IPS DF 4.7 (cell line): ENCODE measurements at regions not wholly inside any gene's neighbourhood (a gene's known extent, or its start where the extent isn't known, plus 50 kb on each side); places are given as distances from the start of the nearest gene placed in this dataset.

ENCODE experiments used
- DNase-seq: peaks from one replicate; pipeline ENCODE4 v3.0.0-alpha.2; 2013; ENCODE audit warnings: low spot score; ENCODE audit errors: extremely low read depth

DNA sequence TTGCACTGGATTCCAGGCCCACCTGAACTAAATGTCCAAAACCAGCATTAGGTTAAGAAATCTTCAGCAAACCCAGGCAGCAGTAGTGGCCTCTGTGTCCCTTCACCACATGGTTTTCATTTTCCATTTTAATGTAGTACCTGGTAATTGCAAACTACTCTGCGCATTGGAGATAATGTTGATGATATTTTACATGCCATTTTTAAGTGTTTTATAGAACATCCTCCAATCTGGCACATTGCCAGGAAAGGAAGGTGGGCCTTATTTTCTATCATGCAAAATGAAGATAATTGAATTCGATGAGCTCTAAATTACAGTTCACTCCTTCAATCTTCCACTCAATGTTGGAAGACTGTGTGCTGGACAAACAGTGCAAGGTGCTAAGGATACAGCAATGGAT lies 89.5 kb downstream of the ZC3H11B start:
- no peak for DNase-seq

DNA sequence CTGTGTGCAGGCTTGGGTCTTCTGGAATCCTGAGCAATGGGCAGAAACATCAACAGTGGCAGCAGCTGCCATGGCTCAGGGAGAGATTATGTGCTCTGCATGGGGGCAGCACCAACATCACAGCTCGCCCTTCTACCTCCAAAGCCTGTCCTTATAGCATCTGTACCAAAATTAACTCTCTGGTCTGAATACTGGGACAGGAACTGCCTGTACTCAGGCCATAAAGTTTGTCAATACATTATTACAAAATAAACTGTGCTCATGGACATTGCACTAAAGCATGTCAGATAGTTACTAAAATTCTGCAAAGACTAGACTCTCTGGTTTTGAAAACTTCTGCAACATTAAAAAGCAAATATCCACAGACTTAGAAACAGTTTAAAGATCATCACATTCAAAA lies 91.6 kb downstream of the ZC3H11B start:
- no peak for DNase-seq

DNA sequence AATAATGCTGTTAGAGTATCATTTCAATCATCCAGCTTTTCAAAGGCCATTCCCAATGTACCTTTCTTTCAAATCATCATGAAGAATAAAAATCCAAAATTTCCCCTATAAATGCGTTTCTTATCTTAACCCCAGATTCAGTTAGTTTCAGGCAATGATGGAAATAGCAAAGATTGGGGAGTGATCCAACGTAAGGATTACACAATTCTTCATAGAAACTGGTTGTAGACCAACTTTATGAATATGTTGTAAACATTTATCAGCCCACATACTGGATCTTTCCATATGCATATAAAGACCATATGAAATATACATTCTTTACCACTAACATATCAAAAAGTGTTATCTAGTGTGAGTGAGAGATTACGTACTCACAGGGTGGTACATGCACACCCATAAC lies 92.7 kb downstream of the ZC3H11B start:
- no peak for DNase-seq

DNA sequence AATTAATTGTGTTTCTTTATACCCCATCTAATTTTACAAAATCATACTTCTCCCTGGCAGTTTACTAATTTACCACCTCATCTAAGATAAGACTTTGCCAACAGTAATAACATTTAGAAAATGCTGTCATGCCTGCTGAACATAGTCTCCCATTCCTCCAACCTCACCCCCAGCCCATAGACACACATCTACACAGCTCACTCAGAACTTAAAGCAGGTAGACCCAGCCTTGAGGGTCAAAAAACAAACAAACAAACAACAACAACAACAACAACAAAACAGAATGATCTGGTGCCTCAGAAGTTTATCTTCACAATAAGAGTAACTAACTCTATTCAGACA lies 94.0 kb downstream of the ZC3H11B start:
- DNase-seq = no peak

DNA sequence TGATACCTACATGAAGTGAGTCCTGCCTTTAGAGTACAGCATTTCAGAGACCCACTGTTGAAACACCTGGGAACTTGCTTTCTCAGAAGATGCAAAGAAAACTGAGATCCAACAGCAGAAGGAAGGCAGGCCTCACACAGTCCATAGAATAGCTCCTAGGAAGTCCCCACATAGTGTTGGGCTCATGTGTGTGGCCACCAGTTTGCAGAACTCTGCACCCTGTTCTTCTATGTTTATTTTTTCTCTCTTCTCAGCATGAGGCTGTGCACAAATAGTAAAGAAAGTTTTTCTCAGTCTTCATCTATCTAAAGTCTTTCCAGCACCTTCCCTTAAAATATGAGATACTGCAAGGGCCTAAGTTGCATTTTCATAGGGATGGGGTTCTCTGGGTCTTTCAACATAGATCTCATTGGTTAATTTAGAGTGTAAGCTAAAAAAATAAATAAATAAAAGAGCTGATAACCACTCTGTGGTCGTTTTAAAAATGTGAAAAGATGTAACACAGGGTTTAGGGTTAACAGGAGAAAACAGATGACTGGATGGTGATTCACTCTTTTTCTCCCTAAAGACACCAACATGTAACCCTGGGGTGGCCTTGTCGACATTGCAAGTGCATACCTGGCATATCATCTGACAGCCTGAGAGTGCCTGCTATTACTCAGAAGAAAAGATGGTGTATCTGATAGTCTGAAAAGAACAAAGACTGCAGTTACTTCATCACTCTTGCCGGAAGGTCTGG lies 94.6 kb downstream of the ZC3H11B start:
- no peak for DNase-seq

DNA sequence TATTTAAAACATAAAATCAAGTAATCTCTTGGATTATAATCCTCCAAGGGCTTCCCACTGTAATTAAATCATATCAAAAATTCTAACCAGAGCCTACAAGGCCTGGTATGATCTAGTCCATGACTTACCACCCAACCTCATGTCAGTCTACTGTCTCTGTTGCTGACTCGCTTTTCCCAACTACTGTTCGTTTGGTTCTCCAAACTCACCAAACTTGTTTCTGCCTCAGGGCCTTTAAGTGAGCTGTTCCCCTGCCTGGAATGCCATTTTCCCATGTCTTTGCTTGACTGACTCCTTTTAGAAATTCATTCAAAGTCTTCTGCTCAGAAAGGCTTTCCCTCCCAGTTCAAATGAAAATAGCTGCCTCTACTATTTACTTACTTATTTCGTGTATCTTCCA lies 95.9 kb downstream of the ZC3H11B start:
- no peak for DNase-seq

DNA sequence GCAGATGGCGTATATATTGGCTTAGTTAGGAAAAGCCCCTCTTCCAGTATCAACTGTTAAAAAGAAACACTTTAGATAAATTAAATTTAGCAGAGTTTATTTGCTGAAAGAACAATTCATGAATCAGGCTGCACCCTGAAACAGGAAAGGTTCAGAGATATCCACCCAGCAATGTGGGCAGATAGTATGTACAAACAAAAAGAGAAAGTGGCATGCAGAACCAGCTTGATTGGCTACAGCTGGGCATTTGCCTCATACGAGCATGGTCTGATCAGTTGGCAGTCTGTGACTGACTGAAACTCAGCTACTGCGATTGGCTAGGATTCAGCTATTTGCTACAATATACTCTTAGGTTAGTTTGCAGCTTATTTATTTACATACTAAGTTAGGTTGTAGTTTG lies 98.2 kb downstream of the ZC3H11B start:
- DNase-seq = no peak

DNA sequence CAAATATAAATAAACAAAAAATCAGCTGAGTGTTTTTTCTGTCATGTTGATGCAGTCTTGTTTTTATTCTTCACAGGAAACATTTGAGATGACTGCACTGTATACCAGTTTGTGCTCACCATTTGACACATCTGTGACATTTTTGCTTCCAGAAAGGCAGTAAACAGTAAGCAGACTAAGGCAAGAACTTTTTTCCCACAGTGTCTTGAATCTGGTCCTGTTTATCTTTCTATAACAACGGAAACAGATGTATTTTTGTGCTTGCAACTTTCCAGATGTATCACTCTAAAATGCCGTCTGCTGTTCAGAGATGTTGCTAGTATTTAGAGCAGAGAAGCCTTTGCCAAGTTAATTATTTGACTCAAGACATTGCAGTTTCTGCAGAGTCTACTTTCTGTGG lies 105.5 kb downstream of the ZC3H11B start:
- DNase-seq = no peak

DNA sequence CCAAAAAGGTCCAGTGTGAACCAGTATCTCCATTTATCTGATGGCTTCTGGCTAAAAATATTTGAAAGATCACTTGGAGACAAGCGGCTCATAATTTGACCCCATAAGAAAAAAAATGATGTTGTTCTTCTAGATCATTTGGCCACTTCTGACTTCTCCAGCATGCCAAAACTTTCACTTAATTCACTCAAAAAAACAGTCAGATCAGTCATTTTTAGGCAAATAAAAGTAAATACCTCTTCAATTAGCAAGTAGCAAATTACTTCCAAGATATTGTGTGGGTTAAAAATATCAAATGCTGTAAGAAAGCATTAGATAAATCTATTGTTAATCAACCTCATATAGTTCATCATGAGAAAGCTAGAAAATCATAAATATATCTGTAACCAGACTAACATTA lies 106.0 kb downstream of the ZC3H11B start:
- no peak for DNase-seq

DNA sequence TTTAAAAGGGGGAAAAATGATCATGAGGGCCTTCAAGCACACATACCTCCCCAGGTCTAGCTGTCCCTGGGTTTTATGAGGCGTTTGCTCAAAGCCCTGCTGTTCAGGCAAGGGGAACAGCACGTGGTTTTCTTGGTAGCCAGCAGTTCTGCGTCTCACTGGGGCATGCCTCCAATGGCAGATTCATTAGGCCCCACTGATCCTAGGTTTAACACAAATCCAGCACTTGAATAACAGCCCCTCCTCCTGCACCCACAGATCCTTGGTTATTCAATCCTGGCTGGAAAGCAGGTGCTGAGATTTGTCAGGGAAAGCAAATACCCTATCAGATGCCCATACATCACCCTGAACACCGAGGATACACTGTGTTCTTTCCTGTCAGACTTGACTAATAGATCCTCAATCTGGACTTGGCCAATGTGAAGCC lies 106.4 kb downstream of the ZC3H11B start:
- no peak for DNase-seq

DNA sequence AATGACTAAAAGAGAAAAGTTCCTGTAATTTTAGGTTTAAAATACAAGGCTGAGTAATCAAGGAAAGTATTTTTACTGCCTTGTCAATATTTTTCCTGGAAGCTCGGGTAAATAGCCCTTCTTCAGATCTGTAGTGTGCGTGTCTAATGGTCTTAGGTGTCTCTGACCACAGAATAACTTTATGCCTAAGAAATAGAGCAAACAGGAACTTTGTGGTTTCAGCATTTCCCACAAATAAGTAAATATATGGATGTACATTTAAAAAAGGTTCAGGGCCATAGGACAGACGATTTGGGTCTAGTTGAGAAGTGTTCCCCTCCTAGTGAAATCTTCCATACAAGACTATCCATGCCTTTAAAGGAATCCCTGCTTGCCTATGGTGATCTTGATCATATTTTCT lies 107.0 kb downstream of the ZC3H11B start:
- no peak for DNase-seq

DNA sequence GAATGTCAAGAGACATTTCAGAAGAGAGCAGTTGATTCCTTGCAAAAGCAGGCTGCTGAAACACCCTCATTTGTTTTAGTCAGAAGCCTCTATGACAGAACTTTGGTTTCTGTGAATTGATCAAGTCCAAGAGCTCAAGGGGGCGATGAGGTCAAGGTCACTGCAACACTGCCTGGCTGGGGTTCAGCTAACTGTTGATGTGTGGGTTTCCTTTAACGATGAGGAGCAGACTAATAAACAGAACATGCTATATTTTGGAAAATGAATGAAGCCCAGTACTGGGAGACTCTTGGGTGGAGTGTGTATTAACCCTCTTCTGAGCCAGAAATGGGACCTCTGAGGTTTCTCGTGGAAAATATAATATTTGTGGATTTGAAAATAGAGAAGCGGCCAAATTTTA lies 109.3 kb downstream of the ZC3H11B start:
- DNase-seq = no peak

DNA sequence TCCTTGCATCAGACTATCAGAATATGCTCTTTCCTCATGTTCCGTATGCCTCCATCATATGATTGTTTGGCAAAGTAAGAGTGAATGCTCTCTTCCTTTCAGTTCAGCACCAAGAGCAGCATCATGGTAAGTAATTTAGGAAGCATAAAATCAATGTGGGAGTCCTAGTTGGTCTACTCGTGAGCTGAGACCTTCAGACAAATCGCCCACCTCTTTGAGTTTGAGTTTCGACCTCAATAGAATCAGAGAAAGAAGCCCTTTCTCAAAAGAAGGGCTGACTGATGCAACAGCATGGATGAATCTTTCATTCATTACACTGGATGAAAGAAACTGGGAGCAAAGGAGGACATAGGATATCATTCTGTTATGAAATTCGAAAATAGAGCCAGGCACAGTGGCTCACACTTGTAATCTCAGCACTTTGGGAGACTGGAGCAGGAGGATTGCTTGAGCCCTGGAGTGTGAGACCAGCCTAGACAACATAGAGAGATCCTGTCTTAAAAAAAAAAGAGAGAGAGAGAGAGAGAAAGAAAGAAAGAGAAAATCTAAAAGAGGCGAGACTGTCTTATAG lies 112.5 kb downstream of the ZC3H11B start:
- no peak for DNase-seq

DNA sequence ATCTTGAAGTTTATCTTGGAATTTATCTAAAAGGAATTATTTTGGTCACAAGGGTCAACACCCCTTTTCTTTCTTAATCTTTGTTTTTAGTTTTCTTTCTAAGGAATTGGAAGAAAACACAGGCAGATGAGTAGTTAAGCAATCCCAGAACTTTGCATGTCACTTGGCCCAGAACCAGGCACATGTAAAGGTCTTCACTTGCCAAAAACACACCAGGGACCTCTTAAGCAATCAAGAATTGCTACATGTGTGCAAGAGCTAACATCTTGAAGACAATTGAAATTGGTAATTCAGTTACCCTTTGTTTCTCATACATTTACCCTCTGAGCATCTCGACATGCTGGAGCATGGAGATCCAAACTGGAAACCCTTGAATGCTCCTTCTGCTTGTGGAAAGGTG lies 114.2 kb downstream of the ZC3H11B start:
- DNase-seq = no peak

DNA sequence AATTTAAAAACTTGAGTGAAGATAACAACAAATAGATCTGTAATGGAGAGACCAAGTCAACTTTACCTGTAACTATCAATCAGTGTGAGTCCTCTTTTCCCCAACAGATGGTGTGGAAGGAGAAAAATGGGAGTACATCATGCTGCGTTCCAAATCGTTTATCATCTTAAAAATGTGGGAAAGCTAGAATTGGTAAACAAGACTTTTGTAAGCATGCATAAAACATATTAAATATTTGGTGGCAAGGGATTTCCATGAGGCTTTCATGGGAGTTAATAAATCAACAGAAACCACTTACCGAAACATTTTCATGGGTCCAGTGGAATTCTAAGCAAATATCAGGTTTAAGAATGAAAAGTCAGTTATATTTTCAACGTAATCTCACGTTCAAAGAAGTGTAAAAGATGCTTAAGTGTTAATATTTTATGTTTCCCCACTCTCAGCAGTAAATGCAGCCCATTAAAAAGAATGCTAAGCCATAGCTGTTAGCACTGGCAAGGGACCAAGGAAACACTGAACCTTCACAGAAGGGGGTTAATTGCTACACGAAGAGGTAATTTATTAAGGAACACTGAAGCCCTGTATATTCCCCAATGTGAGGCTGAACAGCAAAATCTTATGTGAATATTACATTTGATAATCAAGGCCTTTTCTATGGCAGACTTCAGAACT lies 117.0 kb downstream of the ZC3H11B start:
- DNase-seq = no peak

DNA sequence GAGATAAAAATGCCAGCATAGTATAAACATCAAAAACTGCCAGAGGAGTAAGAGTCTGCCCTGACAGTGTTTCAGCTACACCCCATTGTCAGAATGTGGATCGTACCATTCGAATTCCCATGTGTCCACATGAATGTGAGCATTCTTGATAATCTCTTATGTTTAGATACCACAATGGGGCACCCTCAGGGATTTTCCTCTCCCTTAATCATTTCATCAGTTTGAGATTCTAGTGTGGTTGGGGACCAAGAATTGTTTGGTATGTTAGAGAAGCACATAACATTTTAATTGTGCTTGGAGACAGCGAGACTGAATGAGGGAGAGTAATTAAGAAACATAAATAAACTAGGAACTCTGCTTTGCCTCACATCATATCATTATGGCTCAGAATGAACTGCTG lies 120.2 kb downstream of the ZC3H11B start:
- no peak for DNase-seq

DNA sequence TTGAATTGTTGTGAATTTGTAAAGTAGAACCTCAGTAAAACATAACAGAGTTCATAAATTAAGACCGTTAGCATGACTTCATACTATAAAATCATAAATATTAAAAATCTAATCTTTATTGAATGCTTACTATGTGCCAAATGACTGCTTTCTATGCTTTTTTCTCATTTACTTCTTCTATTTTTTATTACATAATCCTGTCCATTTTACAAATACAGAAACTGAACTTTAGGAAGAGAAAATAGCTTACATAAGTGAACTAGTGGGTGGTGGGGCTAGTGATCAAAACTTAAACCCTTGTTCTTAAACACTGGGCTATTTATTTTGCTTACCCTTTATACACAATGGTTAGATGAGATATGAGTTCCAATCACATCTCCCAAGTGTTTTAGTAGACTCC lies 122.3 kb downstream of the ZC3H11B start:
- no peak for DNase-seq

DNA sequence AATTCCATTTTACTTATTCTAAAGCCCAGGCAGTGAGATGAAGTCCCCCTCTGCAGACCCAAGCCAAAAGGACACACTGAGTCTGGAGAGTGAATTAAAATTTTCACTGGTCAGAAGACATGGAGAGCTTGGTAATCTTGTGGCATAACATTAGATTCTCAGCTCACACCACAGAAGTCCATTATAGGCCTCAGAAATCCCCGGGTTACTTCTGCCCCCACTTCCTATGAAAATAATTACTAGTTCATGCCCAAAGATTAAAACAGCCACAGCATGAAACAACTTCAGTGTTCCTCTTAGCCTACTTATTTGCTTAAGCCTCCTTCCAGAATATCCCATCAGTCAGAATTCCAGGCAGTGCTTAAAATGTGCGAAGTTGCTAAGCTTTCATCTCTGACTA lies 123.3 kb downstream of the ZC3H11B start:
- DNase-seq = no peak

DNA sequence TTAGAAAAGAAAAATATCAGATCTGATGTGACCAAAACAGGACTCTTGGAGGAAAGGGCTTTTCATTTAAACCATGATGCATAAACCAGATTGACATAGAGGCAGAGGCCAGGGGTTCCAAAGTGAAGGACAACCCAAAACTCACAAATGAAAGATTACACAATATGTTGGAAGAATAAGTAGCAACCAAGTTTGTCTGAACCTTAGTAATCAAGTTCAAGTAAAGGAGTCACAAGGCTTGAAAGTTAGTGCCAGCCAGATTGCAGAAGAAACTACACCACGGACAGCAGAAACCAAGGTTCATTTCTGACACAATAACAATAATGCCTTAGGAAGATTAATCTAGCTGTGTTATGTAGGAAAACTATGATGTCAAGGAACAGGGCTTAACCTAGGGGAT lies 124.6 kb downstream of the ZC3H11B start:
- no peak for DNase-seq

DNA sequence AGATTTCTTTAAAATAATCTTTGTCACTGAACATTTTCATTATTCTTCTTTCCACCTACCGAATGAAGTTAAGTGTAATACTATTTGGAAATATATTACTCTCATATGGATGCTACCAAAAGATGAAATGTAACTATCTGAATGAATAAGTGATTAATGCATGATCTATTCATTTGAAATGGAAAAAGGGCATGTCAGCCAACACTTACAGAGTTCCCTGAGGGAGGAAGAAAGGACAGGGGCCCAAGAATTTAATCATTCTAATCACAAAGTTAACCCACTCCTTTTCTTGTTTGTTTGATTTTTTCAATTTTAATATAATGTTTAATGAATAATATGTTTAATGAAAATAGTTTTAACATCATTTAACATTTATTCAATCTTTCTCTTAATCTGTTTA lies 129.4 kb downstream of the ZC3H11B start:
- no peak for DNase-seq

DNA sequence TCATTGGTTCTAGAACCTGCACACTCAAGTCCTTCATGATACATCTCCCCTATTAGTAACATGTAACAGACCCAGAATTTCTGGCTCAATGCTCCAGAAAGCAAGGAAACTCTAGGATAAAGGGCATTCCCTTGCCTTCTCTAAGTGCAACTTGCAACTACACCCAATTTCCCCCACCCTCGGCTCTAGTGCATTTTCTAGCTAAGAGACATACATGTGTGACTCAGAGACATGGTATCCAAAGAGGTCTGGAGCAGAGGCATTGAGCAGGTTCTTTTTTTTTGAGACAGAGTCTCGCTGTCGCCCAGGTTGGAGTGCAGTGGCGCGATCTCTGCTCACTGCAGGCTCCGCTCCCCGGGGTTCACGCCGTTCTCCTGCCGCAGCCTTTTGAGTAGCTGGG lies 132.9 kb downstream of the ZC3H11B start:
- DNase-seq = no peak

DNA sequence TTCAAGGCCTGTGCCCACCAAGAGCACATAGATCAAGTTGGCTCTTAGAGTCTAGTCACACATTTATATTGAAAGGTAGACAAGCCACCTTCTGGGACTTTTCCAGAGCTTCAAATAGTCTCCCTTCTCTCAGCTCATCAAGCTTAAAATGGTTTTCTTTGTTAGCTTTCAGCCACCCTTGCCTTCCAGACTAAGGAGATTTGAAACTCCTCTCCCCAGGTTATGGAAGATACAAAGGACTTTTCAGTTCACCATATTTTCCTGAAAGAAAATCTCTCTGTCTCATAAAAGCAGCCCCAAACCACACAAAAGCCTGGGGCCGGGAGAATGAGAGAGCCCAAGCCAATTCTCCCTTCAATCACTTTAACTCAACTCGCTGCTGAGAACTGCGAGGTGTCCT lies 134.1 kb downstream of the ZC3H11B start:
- no peak for DNase-seq

DNA sequence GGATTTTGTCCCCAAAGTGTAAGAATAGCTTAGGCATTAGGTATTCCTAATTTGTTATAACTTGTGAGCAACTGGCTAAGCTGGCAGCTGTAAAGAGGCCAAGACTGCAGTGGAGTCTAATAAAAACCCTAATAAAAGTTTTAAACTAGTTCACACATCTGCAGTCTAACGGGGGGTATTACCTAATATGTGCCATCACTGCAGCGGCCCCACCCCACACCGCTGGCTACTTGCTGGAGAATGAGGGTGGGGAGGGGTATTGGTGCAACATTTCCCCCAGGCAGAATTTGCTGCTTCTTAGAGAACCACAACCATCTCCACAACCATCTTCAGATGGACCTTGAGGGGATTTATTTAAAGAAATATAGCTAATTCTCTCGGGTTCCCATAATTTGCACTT lies 135.0 kb downstream of the ZC3H11B start:
- no peak for DNase-seq
